H1 (cell line): ENCODE measurements at regions not wholly inside any gene's neighbourhood (a gene's known extent, or its start where the extent isn't known, plus 50 kb on each side); places are given as distances from the start of the nearest gene placed in this dataset.
A peak's percentile ranks its signal among the peaks of the same experiment; 100 is the strongest.

Experiments
- CTCF ChIA-PET: fragments of 300-600 bp; sonication (Branson Sonifier 250); formaldehyde crosslinking; loops from one replicate; lab custom pipeline; 2021; ENCODE audit not compliant: partially characterized antibody; lab: Charles Lee
- POLR2A ChIA-PET: fragments of 300-600 bp; sonication (Branson Sonifier 250); formaldehyde crosslinking; loops from one replicate; lab custom pipeline; 2021; ENCODE audit warnings: inconsistent platforms; ENCODE audit not compliant: partially characterized antibody; lab: Charles Lee
- DNase-seq, 2 experiments: peaks; one replicate each; pipeline versions ENCODE4 v3.0.0 to v3.0.0-alpha.2; 2010 to 2022; ENCODE audit warnings: low spot score in 2 of 2, low read depth in 1 of 2, mixed read lengths in 1 of 2
- FAIRE-seq: peaks from 2 replicates; lab custom pipeline; 2011; peaks lifted over from hg19 to GRCh38; lab: Jason Lieb, UNC
- H2AFZ ChIP-seq: 2 replicates; pipeline ENCODE4 v1.8.1; 2012; ENCODE audit warnings: low read length, inconsistent platforms
- H2AK5ac ChIP-seq: 2 replicates; pipeline ENCODE4 v1.6.1; 2013; ENCODE audit warnings: low read depth, low read length
- H2BK120ac ChIP-seq: replicated peaks from 2 replicates; pipeline ENCODE3; 2013; ENCODE audit warnings: low read depth, low read length, inconsistent platforms
- H2BK12ac ChIP-seq: 2 replicates; pipeline ENCODE4 v1.6.1; 2013; ENCODE audit warnings: low read depth, low read length
- H2BK15ac ChIP-seq: 2 replicates; pipeline ENCODE4 v1.6.1; 2013; ENCODE audit warnings: low read length
- H2BK20ac ChIP-seq: 2 replicates; pipeline ENCODE4 v1.6.1; 2013; ENCODE audit warnings: low read length
- H2BK5ac ChIP-seq: 2 replicates; pipeline ENCODE4 v1.6.1; 2013; ENCODE audit warnings: low read depth, low read length
- H3K14ac ChIP-seq: 2 replicates; pipeline ENCODE4 v1.6.1; 2013; ENCODE audit warnings: inconsistent platforms; ENCODE audit not compliant: insufficient read length
- H3K18ac ChIP-seq: 2 replicates; pipeline ENCODE4 v1.6.1; 2013; ENCODE audit warnings: low read length; ENCODE audit errors: extremely low read depth
- H3K23ac ChIP-seq: 2 replicates; pipeline ENCODE4 v1.6.1; 2013; ENCODE audit warnings: inconsistent platforms; ENCODE audit not compliant: insufficient read length
- H3K23me2 ChIP-seq: 2 replicates; pipeline ENCODE4 v1.6.1; 2013; ENCODE audit warnings: low read depth, low read length
- H3K27ac ChIP-seq: 2 replicates; pipeline ENCODE4 v1.6.1; 2011; ENCODE audit warnings: low read depth, low read length, inconsistent platforms
- H3K27me3 ChIP-seq, 4 experiments: replicated peaks in 1 of 4; 1 replicate in 1 of 4; 2 replicates in 3 of 4; pipeline versions ENCODE4 v1.6.1 to v1.8.1; 2011 to 2013; ENCODE audit warnings: low read length in 3 of 4, mild to moderate bottlenecking in 3 of 4, inconsistent platforms in 2 of 4, mixed read lengths in 2 of 4, moderate library complexity in 1 of 4; ENCODE audit not compliant: control insufficient read depth in 3 of 4, insufficient read depth in 3 of 4; ENCODE audit errors: extremely low read depth in 1 of 4
- H3K36me3 ChIP-seq, 4 experiments: 2 replicates each; pipeline versions ENCODE4 v1.6.1 to v1.8.1; 2011 to 2013; ENCODE audit warnings: mild to moderate bottlenecking in 4 of 4, low read length in 3 of 4, moderate library complexity in 2 of 4, control low read depth in 1 of 4, inconsistent platforms in 1 of 4; ENCODE audit not compliant: insufficient read depth in 4 of 4, control insufficient read depth in 2 of 4
- H3K4ac ChIP-seq: replicated peaks from 2 replicates; pipeline ENCODE3; 2013; ENCODE audit warnings: low read length, low read depth, mixed read lengths, inconsistent platforms; ENCODE audit not compliant: insufficient read length
- H3K4me1 ChIP-seq, 4 experiments: replicated peaks in 1 of 4; 1 replicate in 1 of 4; 2 replicates in 3 of 4; pipeline versions ENCODE4 v1.6.1 to v1.8.1; 2011 to 2013; ENCODE audit warnings: low read length in 3 of 4, inconsistent platforms in 2 of 4, mixed read lengths in 1 of 4; ENCODE audit not compliant: insufficient read depth in 4 of 4, control insufficient read depth in 3 of 4
- H3K4me2 ChIP-seq, 2 experiments: 2 replicates each; pipeline versions ENCODE4 v1.6.1 to v1.8.1; 2011 to 2013; ENCODE audit warnings: low read depth in 2 of 2, low read length in 2 of 2, control low read depth in 1 of 2, inconsistent platforms in 1 of 2, mild to moderate bottlenecking in 1 of 2; ENCODE audit not compliant: insufficient read depth in 1 of 2
- H3K4me3 ChIP-seq, 4 experiments: fragments of 200-600, 300-600 bp in 1 of 4; sonication (generic), shearing (Covaris generic), sonication (Bioruptor Twin) in 1 of 4; 2 replicates each; pipeline versions ENCODE4 v1.5.1 to v1.8.1; 2011 to 2016; ENCODE audit warnings: low read length in 4 of 4, low read depth in 3 of 4, control low read depth in 2 of 4, inconsistent platforms in 2 of 4, mild to moderate bottlenecking in 2 of 4, mixed read lengths in 1 of 4, moderate library complexity in 1 of 4; ENCODE audit not compliant: insufficient read depth in 2 of 4; ENCODE audit errors: extremely low read depth in 1 of 4
- H3K56ac ChIP-seq: replicated peaks from 2 replicates; pipeline ENCODE3; 2013; ENCODE audit warnings: low read depth, mild to moderate bottlenecking, mixed read lengths, low read length, inconsistent platforms; ENCODE audit not compliant: insufficient read length
- H3K79me1 ChIP-seq: 2 replicates; pipeline ENCODE4 v1.6.1; 2013; ENCODE audit warnings: low read depth, low read length, control low read depth
- H3K79me2 ChIP-seq, 2 experiments: 2 replicates each; pipeline versions ENCODE4 v1.6.1 to v1.8.1; 2012 to 2013; ENCODE audit warnings: low read length in 2 of 2, mild to moderate bottlenecking in 2 of 2, inconsistent platforms in 1 of 2; ENCODE audit not compliant: insufficient read depth in 2 of 2, control insufficient read depth in 1 of 2
- H3K9ac ChIP-seq, 4 experiments: replicated peaks in 1 of 4; 1 replicate in 1 of 4; 2 replicates in 3 of 4; pipeline versions ENCODE4 v1.6.1 to v1.8.1; 2011 to 2013; ENCODE audit warnings: low read depth in 3 of 4, low read length in 3 of 4, control low read depth in 2 of 4, mild to moderate bottlenecking in 2 of 4, moderate library complexity in 2 of 4, inconsistent platforms in 1 of 4; ENCODE audit errors: extremely low read depth in 1 of 4
- H3K9me3 ChIP-seq, 2 experiments: 2 replicates each; pipeline versions ENCODE4 v1.6.1 to v1.8.1; 2012 to 2013; ENCODE audit warnings: mild to moderate bottlenecking in 2 of 2, moderate library complexity in 2 of 2, control low read depth in 1 of 2, inconsistent platforms in 1 of 2, low read depth in 1 of 2, low read length in 1 of 2, mixed read lengths in 1 of 2; ENCODE audit not compliant: insufficient read depth in 2 of 2
- H4K20me1 ChIP-seq, 2 experiments: replicated peaks in 1 of 2; 2 replicates each; pipeline versions ENCODE3 to v1.8.1; 2011 to 2013; ENCODE audit warnings: inconsistent platforms in 2 of 2, low read length in 2 of 2, mild to moderate bottlenecking in 1 of 2; ENCODE audit not compliant: insufficient read depth in 2 of 2, control insufficient read depth in 1 of 2
- H4K5ac ChIP-seq: 2 replicates; pipeline ENCODE4 v1.6.1; 2013; ENCODE audit warnings: low read length, low read depth, mixed read lengths, inconsistent platforms; ENCODE audit not compliant: insufficient read length
- H4K8ac ChIP-seq: 2 replicates; pipeline ENCODE4 v1.8.0; 2013; ENCODE audit warnings: mild to moderate bottlenecking, moderate library complexity, low read length, inconsistent platforms; ENCODE audit not compliant: insufficient read depth; ENCODE audit errors: extremely low read depth
- H4K91ac ChIP-seq: replicated peaks from 2 replicates; pipeline ENCODE3; 2013; ENCODE audit warnings: low read length, mixed read lengths, inconsistent platforms; ENCODE audit not compliant: insufficient read length
- ASH2L ChIP-seq: fragments of 200-600, 300-600 bp; sonication (generic); IDR thresholded peaks from one replicate; pipeline ENCODE4 v1.7.1; 2017; ENCODE audit warnings: low read length
- BACH1 ChIP-seq: IDR thresholded peaks from 2 replicates; pipeline ENCODE4 v1.6.1; 2012; ENCODE audit warnings: low read length, improper control_type of control experiment
- CBX8 ChIP-seq: fragments of 300-800, 300-1000 bp; sonication (generic); IDR thresholded peaks from 2 replicates; pipeline ENCODE4 v1.7.1; 2016; ENCODE audit warnings: low read depth, low read length, borderline replicate concordance
- CTBP2 ChIP-seq: IDR thresholded peaks from 2 replicates; pipeline ENCODE4 v1.7.0; 2011; ENCODE audit warnings: borderline replicate concordance, mild to moderate bottlenecking, moderate library complexity, mixed read lengths, low read length; ENCODE audit not compliant: insufficient read depth, insufficient read length
- EP300 ChIP-seq, 2 experiments: IDR thresholded peaks; 1 replicate in 1 of 2; 2 replicates in 1 of 2; pipeline ENCODE4 v1.6.1; 2011 to 2012; ENCODE audit warnings: low read depth in 2 of 2, low read length in 2 of 2, mild to moderate bottlenecking in 2 of 2, borderline replicate concordance in 1 of 2, inconsistent platforms in 1 of 2, moderate library complexity in 1 of 2
- HDAC6 ChIP-seq: IDR thresholded peaks from one replicate; pipeline ENCODE4 v1.7.1; 2012; ENCODE audit warnings: low read depth, mild to moderate bottlenecking, inconsistent platforms, low read length, moderate library complexity
- MAFK ChIP-seq: IDR thresholded peaks from 2 replicates; pipeline ENCODE4 v1.6.1; 2012; ENCODE audit warnings: low read depth, mild to moderate bottlenecking, improper control_type of control experiment, low read length
- TAF1 ChIP-seq: IDR thresholded peaks from 2 replicates; pipeline ENCODE4 v1.6.1; 2011; ENCODE audit warnings: mild to moderate bottlenecking, low read depth, low read length
- ZNF274 ChIP-seq: IDR thresholded peaks from 2 replicates; pipeline ENCODE4 v1.7.0; 2012; ENCODE audit warnings: low read length, borderline replicate concordance; ENCODE audit errors: extremely low read depth
- WGBS, 2 experiments: shearing (Covaris generic) in 1 of 2; methylation state at CpG; one replicate each; pipeline versions ENCODE4 v1.1.6 to v1.1.7; 2013 to 2015; ENCODE audit warnings: low lambda C conversion rate in 2 of 2, mixed read lengths in 2 of 2, inconsistent platforms in 1 of 2, low coverage in 1 of 2, missing lambda C conversion rate in 1 of 2; ENCODE audit not compliant: insufficient replicate concordance in 2 of 2, insufficient coverage in 1 of 2, insufficient read length in 1 of 2; ENCODE audit errors: extremely low coverage in 1 of 2, missing lambda C conversion rate in 1 of 2; 5-methylcytosine and 5-hydroxymethylcytosine counted together
- TF ChIP-seq, protein P1 (sequence below): IDR thresholded peaks from 2 replicates; pipeline ENCODE4 v1.6.1; 2012; ENCODE audit warnings: inconsistent platforms
- TF ChIP-seq, protein P2 (sequence below): IDR thresholded peaks from 2 replicates; pipeline ENCODE4 v1.6.1; 2012; ENCODE audit warnings: inconsistent platforms
- TF ChIP-seq, protein P3 (sequence below): IDR thresholded peaks from 2 replicates; pipeline ENCODE4 v1.6.1; 2011; ENCODE audit warnings: low read length, improper control_type of control experiment

DNA sequence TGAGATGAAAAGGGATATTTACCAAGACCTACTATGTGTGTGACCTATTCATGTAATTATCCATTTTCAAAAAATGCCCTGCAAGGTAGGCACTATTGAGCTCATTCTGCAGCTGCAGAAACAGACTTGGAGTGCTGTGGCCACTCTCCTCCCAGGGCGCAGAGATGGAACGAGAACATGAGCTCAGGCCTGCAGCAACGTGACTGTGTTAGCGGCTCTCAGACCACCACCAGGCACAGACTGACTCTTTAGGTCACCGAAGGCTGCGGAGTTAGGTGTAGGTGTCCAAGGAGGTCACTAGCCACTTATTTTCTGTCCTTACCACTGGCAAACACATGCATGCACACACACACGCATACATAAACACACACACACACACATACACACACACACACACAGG lies 271.4 kb upstream of the DIO3 start:
- CTCF ChIA-PET = interaction anchor here (0.6 to 0.8 kb wide), 2 partner anchors 23 to 89 kb away, joined by 3 read pairs; no protein-coding TSS in a partner anchor
- Histone ChIP-seq H3K79me1 (no peaks in the 10 kb centered on the region; the same call in 1 of the 2 replicates), H3K23ac (no peak overlapping the region), H3K79me2 (no peaks in the 10 kb centered on the region), H2AFZ (no peak overlapping the region), H3K14ac (no peak overlapping the region), H3K27me3 (no peaks in the 10 kb centered on the region), H3K36me3 (no peaks in the 10 kb centered on the region), H2BK12ac (peak overlapping the region; percentile 70; the same call in 1 of the 2 replicates), H3K4me1 (peaks cover 0 to 9% (median 2%) of the 10 kb centered on the region in 4 experiments; a peak in 4 of 7 replicates), H4K5ac (no peak overlapping the region), H2BK5ac (no peak overlapping the region; the same call in 1 of the 2 replicates), H3K4me3 (no peak overlapping the region), H2BK20ac (no peak overlapping the region), H3K9ac (no peak overlapping the region), H3K4ac (no peak overlapping the region), H2BK120ac (no peak overlapping the region), H2BK15ac (no peak overlapping the region), H4K91ac (no peak overlapping the region), H3K9me3 (no peaks in the 10 kb centered on the region), H4K8ac (no peak overlapping the region), H3K56ac (no peak overlapping the region), H3K18ac (no peak overlapping the region), H3K23me2 (no peaks in the 10 kb centered on the region), H3K27ac (no peak overlapping the region), H3K4me2 (no peak overlapping the region), H2AK5ac (no peak overlapping the region), H4K20me1 (no peaks in the 10 kb centered on the region)
- no peak for FAIRE-seq
- 94% methylated on average over 7 of the region's 7 CpGs; no CpG with 5 or more reads in 1 of the 2 experiments for WGBS, 2 experiments
- no peak for DNase-seq
- POLR2A ChIA-PET = no interaction called here
- TF ChIP-seq CTBP2 (no peak), BACH1 (no peak), EP300 (IDR thresholded peaks at IDR 0.05; ENCODE audit: borderline replicate concordance in 1 of 2, low read depth in 2 of 2, low read length in 2 of 2) (no peak), MAFK (no peak), HDAC6 (no peak), TAF1 (no peak), CBX8 (no peak), ZNF274 (no peak), ASH2L (no peak)
- TF ChIP-seq, protein P1, sequence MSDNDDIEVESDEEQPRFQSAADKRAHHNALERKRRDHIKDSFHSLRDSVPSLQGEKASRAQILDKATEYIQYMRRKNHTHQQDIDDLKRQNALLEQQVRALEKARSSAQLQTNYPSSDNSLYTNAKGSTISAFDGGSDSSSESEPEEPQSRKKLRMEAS = no peak
- TF ChIP-seq, protein P2, sequence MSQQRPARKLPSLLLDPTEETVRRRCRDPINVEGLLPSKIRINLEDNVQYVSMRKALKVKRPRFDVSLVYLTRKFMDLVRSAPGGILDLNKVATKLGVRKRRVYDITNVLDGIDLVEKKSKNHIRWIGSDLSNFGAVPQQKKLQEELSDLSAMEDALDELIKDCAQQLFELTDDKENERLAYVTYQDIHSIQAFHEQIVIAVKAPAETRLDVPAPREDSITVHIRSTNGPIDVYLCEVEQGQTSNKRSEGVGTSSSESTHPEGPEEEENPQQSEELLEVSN = no peak
- TF ChIP-seq, protein P3, sequence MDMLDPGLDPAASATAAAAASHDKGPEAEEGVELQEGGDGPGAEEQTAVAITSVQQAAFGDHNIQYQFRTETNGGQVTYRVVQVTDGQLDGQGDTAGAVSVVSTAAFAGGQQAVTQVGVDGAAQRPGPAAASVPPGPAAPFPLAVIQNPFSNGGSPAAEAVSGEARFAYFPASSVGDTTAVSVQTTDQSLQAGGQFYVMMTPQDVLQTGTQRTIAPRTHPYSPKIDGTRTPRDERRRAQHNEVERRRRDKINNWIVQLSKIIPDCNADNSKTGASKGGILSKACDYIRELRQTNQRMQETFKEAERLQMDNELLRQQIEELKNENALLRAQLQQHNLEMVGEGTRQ = no peak
